K562 (cell line): ENCODE measurements at regions not wholly inside any gene's neighbourhood (a gene's known extent, or its start where the extent isn't known, plus 50 kb on each side); places are given as distances from the start of the nearest gene placed in this dataset.
"Not testable (repeated sequence)": the region's sequence is repeated elsewhere in the genome, so short reads cannot be mapped to it uniquely, and the experiment has no call there.

Source experiments
- ATAC-seq: fragments of 200-7000 bp; cut with Tn5 transposase; 3 replicates; pipeline ENCODE4 v1.9.1; 2020; ENCODE audit warnings: moderate library complexity
- BruUV-seq: library from RNA; stranded (reverse); fragments of 400-500 nt; replicated peaks from 2 replicates; lab custom pipeline; 2021; lab: Mats Ljungman, UMichigan
- CTCF ChIA-PET: fragments of 300-600 bp; formaldehyde crosslinking; extraction: SDS; loops from one replicate; lab custom pipeline; 2021; ENCODE audit warnings: low intra/inter-chr PET ratio; lab: Yijun Ruan, JAX
- POLR2A ChIA-PET: fragments of 300-600, 350-650 bp; sonication (Branson Sonifier 250); formaldehyde crosslinking; extraction: SDS; loops from one replicate; lab custom pipeline; 2021; ENCODE audit warnings: antibody characterized with exemption, inconsistent platforms; lab: Yijun Ruan, JAX
- DNase-seq, 4 experiments: peaks; one replicate each; pipeline versions ENCODE4 v3.0.0 to v3.0.0-alpha.2; 2011 to 2018; ENCODE audit warnings: low spot score in 3 of 4, mixed read lengths in 3 of 4; ENCODE audit errors: extremely low read depth in 1 of 4
- FAIRE-seq: peaks from 2 replicates; lab custom pipeline; 2011; peaks lifted over from hg19 to GRCh38; lab: Jason Lieb, UNC
- H2AFZ ChIP-seq: 2 replicates; pipeline ENCODE4 v1.6.0; 2011; ENCODE audit warnings: low read depth, low read length, control low read depth, inconsistent platforms
- H3K27ac ChIP-seq: fragments of 200-600 bp; 3 replicates; pipeline ENCODE4 v1.8.0; 2011; ENCODE audit warnings: low read depth, mild to moderate bottlenecking, control low read depth, inconsistent platforms, low read length, moderate library complexity, mixed read lengths; ENCODE audit errors: extremely low read depth
- H3K27me3 ChIP-seq, 2 experiments: fragments of 300-600 bp in 1 of 2; 2 replicates in 1 of 2; 3 replicates in 1 of 2; pipeline versions ENCODE4 v1.6.0 to v1.8.0; 2011; ENCODE audit warnings: inconsistent platforms in 2 of 2, low read length in 2 of 2, mild to moderate bottlenecking in 1 of 2, mixed read lengths in 1 of 2, moderate library complexity in 1 of 2; ENCODE audit not compliant: control insufficient read depth in 2 of 2, insufficient read depth in 2 of 2
- H3K36me3 ChIP-seq: fragments of 300-600 bp; 3 replicates; pipeline ENCODE4 v1.8.0; 2011; ENCODE audit warnings: mild to moderate bottlenecking, low read length, inconsistent platforms; ENCODE audit not compliant: control insufficient read depth, insufficient read depth
- H3K4me1 ChIP-seq, 2 experiments: fragments of 200-600 bp in 1 of 2; replicated peaks in 1 of 2; 2 replicates in 1 of 2; 3 replicates in 1 of 2; pipeline versions ENCODE4 v1.5.1 to v1.8.0; 2011; ENCODE audit warnings: inconsistent platforms in 2 of 2, low read length in 2 of 2, mild to moderate bottlenecking in 1 of 2, mixed read lengths in 1 of 2, moderate library complexity in 1 of 2; ENCODE audit not compliant: control insufficient read depth in 2 of 2, insufficient read depth in 2 of 2
- H3K4me2 ChIP-seq: 2 replicates; pipeline ENCODE4 v1.6.1; 2011; ENCODE audit warnings: low read length, control low read depth, inconsistent platforms, mixed read lengths; ENCODE audit not compliant: insufficient read depth
- H3K4me3 ChIP-seq: fragments of 200-600 bp; sonication (generic), shearing (Covaris generic); 2 replicates; pipeline ENCODE4 v1.5.1; 2016; ENCODE audit warnings: control low read depth, inconsistent platforms
- H3K79me2 ChIP-seq: fragments of 200-600 bp; 3 replicates; pipeline ENCODE4 v1.8.0; 2011; ENCODE audit warnings: low read length, inconsistent platforms; ENCODE audit not compliant: control insufficient read depth, insufficient read depth
- H3K9ac ChIP-seq, 2 experiments: 2 replicates each; pipeline versions ENCODE4 v1.6.0 to v1.6.1; 2011; ENCODE audit warnings: low read depth in 2 of 2, low read length in 2 of 2, control low read depth in 1 of 2, inconsistent platforms in 1 of 2, mild to moderate bottlenecking in 1 of 2, mixed read lengths in 1 of 2; ENCODE audit not compliant: insufficient read depth in 1 of 2
- H3K9me1 ChIP-seq: one replicate; pipeline ENCODE4 v1.6.0; 2011; ENCODE audit warnings: inconsistent platforms, mild to moderate bottlenecking, low read length, moderate library complexity; ENCODE audit not compliant: control insufficient read depth, insufficient read depth
- H3K9me3 ChIP-seq: replicated peaks from 2 replicates; pipeline ENCODE4 v1.5.1; 2011; ENCODE audit warnings: low read depth, low read length, inconsistent platforms; ENCODE audit not compliant: control insufficient read depth, insufficient read depth
- H4K20me1 ChIP-seq: replicated peaks from 2 replicates; pipeline ENCODE4 v1.6.1; 2011; ENCODE audit warnings: low read length, inconsistent platforms, mixed read lengths; ENCODE audit not compliant: control insufficient read depth, insufficient read depth
- ATF3 ChIP-seq, 2 experiments: fragments of 450-650 bp in 1 of 2; sonication (generic) in 1 of 2; formaldehyde crosslinking in 1 of 2; IDR thresholded peaks in 1 of 2; conservative IDR thresholded peaks in 1 of 2; 2 replicates each; pipeline versions ENCODE4 v1.6.1 to v1.8.1; 2016 to 2023; ENCODE audit warnings: mild to moderate bottlenecking in 2 of 2, moderate library complexity in 2 of 2, inconsistent platforms in 1 of 2, missing genetic modification reagents in 1 of 2
- TEAD1 ChIP-seq, 2 experiments: fragments of 450-650 bp in 1 of 2; sonication (generic) in 1 of 2; formaldehyde crosslinking; IDR thresholded peaks; 2 replicates each; pipeline versions ENCODE4 v1.4.0 to v1.8.0; 2020 to 2022; ENCODE audit warnings: mild to moderate bottlenecking in 2 of 2, missing genetic modification reagents in 1 of 2
- WGBS: fragments of 100-300 bp; shearing (Covaris generic); methylation state at CpG from one replicate; pipeline ENCODE4 v1.1.6; 2016; ENCODE audit warnings: low coverage, mixed read lengths; ENCODE audit not compliant: insufficient coverage; ENCODE audit errors: missing lambda C conversion rate; 5-methylcytosine and 5-hydroxymethylcytosine counted together
- in situ Hi-C: fragments of 300-500 bp; cut with MboI; formaldehyde crosslinking; loops from 4 replicates; pipeline ENCODE4 v1.15.0; 2018; ENCODE audit warnings: inconsistent platforms, mixed read lengths
- intact Hi-C: fragments of 100-400 bp; cut with micrococcal nuclease; formaldehyde crosslinking; loops from 2 replicates; pipeline ENCODE4 v1.14.2; 2022

- in situ Hi-C loops, H3K9ac ChIP-seq, H3K4me3 ChIP-seq, intact Hi-C loops, DNase-seq, H3K4me1 ChIP-seq, H3K79me2 ChIP-seq, H3K9me3 ChIP-seq, H3K27me3 ChIP-seq, H3K9me1 ChIP-seq, H3K36me3 ChIP-seq, CTCF ChIA-PET, FAIRE-seq, ATAC-seq, H4K20me1 ChIP-seq, H3K27ac ChIP-seq, POLR2A ChIA-PET, H2AFZ ChIP-seq, H3K4me2 ChIP-seq, BruUV-seq: not testable (repeated sequence)
- 62% methylated on average over 17 of the region's 18 CpGs for WGBS
These were observed 472.3 kb upstream of the PHF14 start for GRCh38 chr7:10501206-10501884.

- WGBS = 86% methylated on average over 2 of the region's 2 CpGs
- FAIRE-seq (no peak), DNase-seq (no peak), ATAC-seq (no peak)
- Histone ChIP-seq H3K79me2 (no peaks in the 10 kb centered on the region; the same call in 2 of the 3 replicates), H3K4me1 (no peaks in the 10 kb centered on the region), H3K4me2 (no peak overlapping the region), H3K9me1 (no peaks in the 10 kb centered on the region), H2AFZ (no peak overlapping the region), H3K36me3 (no peaks in the 10 kb centered on the region), H3K27me3 (no peaks in the 10 kb centered on the region), H3K4me3 (no peak overlapping the region), H3K27ac (no peak overlapping the region), H3K9ac (no peak overlapping the region), H3K9me3 (no peaks in the 10 kb centered on the region), H4K20me1 (no peaks in the 10 kb centered on the region)
- in situ Hi-C loops (no loop called here), intact Hi-C loops (no loop called here)
- no TSS peak for BruUV-seq
- POLR2A ChIA-PET = no interaction called here
- CTCF ChIA-PET = no interaction called here
- TF ChIP-seq TEAD1 (CRISPR knock-in tag; IDR thresholded peaks at IDR 0.05) (no peak), ATF3 (IDR thresholded peaks at IDR 0.05) (peak; percentile 29; the same call in 1 of the 2 replicates), ATF3 (CRISPR knock-in tag; conservative IDR thresholded peaks at IDR 0.05) (no peak)
These were observed 466.6 kb upstream of the PHF14 start for GRCh38 chr7:10507032-10507431.
